ENCODE measurements at regions not wholly inside any gene's neighbourhood (a gene's known extent, or its start where the extent isn't known, plus 50 kb on each side); places are given as distances from the start of the nearest gene placed in this dataset.
A peak's percentile ranks its signal among the peaks of the same experiment; 100 is the strongest.

- TF ChIP-seq POLR2A (IDR thresholded peaks at IDR 0.05) (no peak), CTCF (IDR thresholded peaks at IDR 0.05) (no peak)
- no peak overlapping the region for H3K4me3 ChIP-seq (ENCODE audit: low read depth, poor library complexity, severe bottlenecking)
- WGBS, 2 donors = 78 to 79% methylated on average over 4 of the region's 4 CpGs
- intact Hi-C loops (cut with DNase I; ENCODE audit: low total_unique reads) = no loop called here
- DNase-seq (ENCODE audit: low spot score in 2 of 2) = no peak
These were observed 190.8 kb downstream of the MED10 start for GRCh38 chr5:6187501-6187900.

- intact Hi-C loops (cut with DNase I; ENCODE audit: low total_unique reads) = no loop called here
- TF ChIP-seq POLR2A (IDR thresholded peaks at IDR 0.05) (no peak), CTCF (IDR thresholded peaks at IDR 0.05) (no peak)
- no peak for DNase-seq (ENCODE audit: low spot score in 2 of 2)
- 90 to 91% methylated on average over 6 of the region's 6 CpGs for WGBS, 2 donors
- no peak overlapping the region for H3K4me3 ChIP-seq (ENCODE audit: low read depth, poor library complexity, severe bottlenecking)
These were observed 192.8 kb downstream of the MED10 start for GRCh38 chr5:6185574-6185973.

GRCh38 chr5:6184481-6184880, 193.9 kb downstream of the MED10 start:
- intact Hi-C loops (cut with DNase I; ENCODE audit: low total_unique reads) = no loop called here
- no peak overlapping the region for H3K4me3 ChIP-seq (ENCODE audit: low read depth, poor library complexity, severe bottlenecking)
- peak in 1 of 2 donors; percentile 58 for DNase-seq (ENCODE audit: low spot score in 2 of 2)
- no peak for TF ChIP-seq POLR2A (IDR thresholded peaks at IDR 0.05)
- no peak for TF ChIP-seq CTCF (IDR thresholded peaks at IDR 0.05)
- 80 to 83% methylated on average over 1 of the region's 1 CpG for WGBS, 2 donors

- intact Hi-C loops (cut with DNase I; ENCODE audit: low total_unique reads) = no loop called here
- DNase-seq (ENCODE audit: low spot score in 2 of 2) = peak in 1 of 2 donors; percentile 72
- 82 to 84% methylated on average over 17 of the region's 17 CpGs for WGBS, 2 donors
- no peak overlapping the region for H3K4me3 ChIP-seq (ENCODE audit: low read depth, poor library complexity, severe bottlenecking)
- TF ChIP-seq POLR2A (IDR thresholded peaks at IDR 0.05) = no peak
These were observed 194.7 kb downstream of the MED10 start for GRCh38 chr5:6183391-6184390.

GRCh38 chr5:6182271-6182815, 196.0 kb downstream of the MED10 start:
- 80 to 89% methylated on average over 22 to 23 of the region's 23 CpGs for WGBS, 2 donors
- H3K4me3 ChIP-seq (ENCODE audit: low read depth, poor library complexity, severe bottlenecking) = no peak overlapping the region
- DNase-seq (ENCODE audit: low spot score in 2 of 2) = peak in 1 of 2 donors; percentile 67
- intact Hi-C loops (cut with DNase I; ENCODE audit: low total_unique reads) = no loop called here
- TF ChIP-seq POLR2A (IDR thresholded peaks at IDR 0.05) (no peak), CTCF (IDR thresholded peaks at IDR 0.05) (no peak)

GRCh38 chr5:6181871-6182270, 196.5 kb downstream of the MED10 start:
- 79 to 87% methylated on average over 13 to 15 of the region's 15 CpGs for WGBS, 2 donors
- DNase-seq (ENCODE audit: low spot score in 2 of 2) = peak in 1 of 2 donors; percentile 61
- intact Hi-C loops (cut with DNase I; ENCODE audit: low total_unique reads) = no loop called here
- TF ChIP-seq POLR2A (IDR thresholded peaks at IDR 0.05) (no peak), CTCF (IDR thresholded peaks at IDR 0.05) (no peak)
- H3K4me3 ChIP-seq (ENCODE audit: low read depth, poor library complexity, severe bottlenecking) = no peak overlapping the region
